ENCODE measurements at regions not wholly inside any gene's neighbourhood (a gene's known extent, or its start where the extent isn't known, plus 50 kb on each side); places are given as distances from the start of the nearest gene placed in this dataset.

GRCh38 chr2:34332813-34333212 is 733.7 kb upstream of the FAM98A start:
- Mint-ChIP-seq H3K4me3 (no peak overlapping the region), H3K9me3 (no peaks in the 10 kb centered on the region), H3K36me3 (no peaks in the 10 kb centered on the region), H3K27ac (no peak overlapping the region), H3K4me1 (no peaks in the 10 kb centered on the region), H3K27me3 (ENCODE audit: insufficient read depth, low read depth) (no peaks in the 10 kb centered on the region)
- Histone ChIP-seq H3K9ac (no peak overlapping the region), H3F3A (ENCODE audit: low read depth) (no peaks in the 10 kb centered on the region), H3K79me2 (ENCODE audit: low read depth) (no peaks in the 10 kb centered on the region), H3K27ac (no peak overlapping the region), H3K4me2 (no peak overlapping the region), H3K4me1 (no peaks in the 10 kb centered on the region), H3K4me3 (no peak overlapping the region), H2AFZ (replicated peaks) (no peak overlapping the region), H4K20me1 (ENCODE audit: low read depth) (no peaks in the 10 kb centered on the region), H3K27me3 (no peaks in the 10 kb centered on the region), H3K9me3 (ENCODE audit: low read depth) (no peaks in the 10 kb centered on the region), H3K36me3 (no peaks in the 10 kb centered on the region)
- DNase-seq (ENCODE audit: low spot score) = peak; percentile 32
- TF ChIP-seq CTCF (IDR thresholded peaks at IDR 0.05) = no peak
- TF ChIP-seq EZH2 (IDR thresholded peaks at IDR 0.05) = no peak
- no peak for TF ChIP-seq EZH2phosphoT487 (IDR thresholded peaks at IDR 0.05)

GRCh38 chr2:34320056-34320455 is 721.0 kb upstream of the FAM98A start:
- H3K27ac ChIP-seq = no peak overlapping the region
- H4K20me1 ChIP-seq (ENCODE audit: low read depth) = no peaks in the 10 kb centered on the region
- H3K4me1 ChIP-seq = no peaks in the 10 kb centered on the region
- no peaks in the 10 kb centered on the region for H3K79me2 ChIP-seq (ENCODE audit: low read depth)
- no peak overlapping the region for H3K4me3 ChIP-seq
- Mint-ChIP-seq H3K4me1 (no peaks in the 10 kb centered on the region), H3K27me3 (ENCODE audit: insufficient read depth, low read depth) (no peaks in the 10 kb centered on the region), H3K27ac (no peak overlapping the region), H3K9me3 (no peaks in the 10 kb centered on the region), H3K4me3 (no peak overlapping the region), H3K36me3 (no peaks in the 10 kb centered on the region)
- H2AFZ ChIP-seq (replicated peaks) = no peak overlapping the region
- H3K9ac ChIP-seq = no peak overlapping the region
- no peaks in the 10 kb centered on the region for H3K9me3 ChIP-seq (ENCODE audit: low read depth)
- H3F3A ChIP-seq (ENCODE audit: low read depth) = no peaks in the 10 kb centered on the region
- no peak overlapping the region for H3K4me2 ChIP-seq
- DNase-seq (ENCODE audit: low spot score) = no peak
- no peaks in the 10 kb centered on the region for H3K27me3 ChIP-seq
- no peaks in the 10 kb centered on the region for H3K36me3 ChIP-seq
- TF ChIP-seq EZH2phosphoT487 (IDR thresholded peaks at IDR 0.05) (no peak), CTCF (IDR thresholded peaks at IDR 0.05) (no peak), EZH2 (IDR thresholded peaks at IDR 0.05) (no peak)

- Mint-ChIP-seq H3K4me1 (no peaks in the 10 kb centered on the region), H3K4me3 (no peak overlapping the region), H3K27me3 (ENCODE audit: insufficient read depth, low read depth) (no peaks in the 10 kb centered on the region), H3K36me3 (no peaks in the 10 kb centered on the region), H3K27ac (no peak overlapping the region), H3K9me3 (no peaks in the 10 kb centered on the region)
- no peaks in the 10 kb centered on the region for H3K27me3 ChIP-seq
- no peaks in the 10 kb centered on the region for H3K9me3 ChIP-seq (ENCODE audit: low read depth)
- no peak for TF ChIP-seq CTCF (IDR thresholded peaks at IDR 0.05)
- no peak for TF ChIP-seq EZH2 (IDR thresholded peaks at IDR 0.05)
- no peak for TF ChIP-seq EZH2phosphoT487 (IDR thresholded peaks at IDR 0.05)
- H3K4me2 ChIP-seq = no peak overlapping the region
- no peaks in the 10 kb centered on the region for H3F3A ChIP-seq (ENCODE audit: low read depth)
- H3K9ac ChIP-seq = no peak overlapping the region
- H3K4me3 ChIP-seq = no peak overlapping the region
- no peak overlapping the region for H3K27ac ChIP-seq
- no peaks in the 10 kb centered on the region for H4K20me1 ChIP-seq (ENCODE audit: low read depth)
- no peaks in the 10 kb centered on the region for H3K79me2 ChIP-seq (ENCODE audit: low read depth)
- no peak overlapping the region for H2AFZ ChIP-seq (replicated peaks)
- DNase-seq (ENCODE audit: low spot score) = no peak
- H3K36me3 ChIP-seq = no peaks in the 10 kb centered on the region
- H3K4me1 ChIP-seq = no peaks in the 10 kb centered on the region
Observed at GRCh38 chr2:34317797-34318196, 718.7 kb upstream of the FAM98A start.

GRCh38 chr2:34316788-34317187 is 717.7 kb upstream of the FAM98A start:
- Mint-ChIP-seq H3K36me3 (no peaks in the 10 kb centered on the region), H3K4me1 (no peaks in the 10 kb centered on the region), H3K27ac (no peak overlapping the region), H3K9me3 (no peaks in the 10 kb centered on the region), H3K4me3 (no peak overlapping the region), H3K27me3 (ENCODE audit: insufficient read depth, low read depth) (no peaks in the 10 kb centered on the region)
- H3K9ac ChIP-seq = no peak overlapping the region
- DNase-seq (ENCODE audit: low spot score) = no peak
- no peaks in the 10 kb centered on the region for H3K36me3 ChIP-seq
- H4K20me1 ChIP-seq (ENCODE audit: low read depth) = no peaks in the 10 kb centered on the region
- no peak overlapping the region for H2AFZ ChIP-seq (replicated peaks)
- no peak overlapping the region for H3K27ac ChIP-seq
- H3K4me2 ChIP-seq = no peak overlapping the region
- no peaks in the 10 kb centered on the region for H3K9me3 ChIP-seq (ENCODE audit: low read depth)
- TF ChIP-seq CTCF (IDR thresholded peaks at IDR 0.05) = no peak
- no peak for TF ChIP-seq EZH2phosphoT487 (IDR thresholded peaks at IDR 0.05)
- no peak for TF ChIP-seq EZH2 (IDR thresholded peaks at IDR 0.05)
- H3K79me2 ChIP-seq (ENCODE audit: low read depth) = no peaks in the 10 kb centered on the region
- no peaks in the 10 kb centered on the region for H3F3A ChIP-seq (ENCODE audit: low read depth)
- H3K27me3 ChIP-seq = no peaks in the 10 kb centered on the region
- H3K4me3 ChIP-seq = no peak overlapping the region
- H3K4me1 ChIP-seq = no peaks in the 10 kb centered on the region

All from neural progenitor cell (in vitro differentiated cells).